CD4-positive, alpha-beta T cell treated with Interleukin-12 subunit alpha and Interleukin-12 subunit beta, for 1 hour (primary cell): ENCODE measurements at regions not wholly inside any gene's neighbourhood (a gene's known extent, or its start where the extent isn't known, plus 50 kb on each side); places are given as distances from the start of the nearest gene placed in this dataset.
"Not testable (repeated sequence)": the region's sequence is repeated elsewhere in the genome, so short reads cannot be mapped to it uniquely, and the experiment has no call there.

Experiments used
- DNase-seq: peaks from one replicate; pipeline ENCODE4 v3.0.0-alpha.2; 2020

DNA sequence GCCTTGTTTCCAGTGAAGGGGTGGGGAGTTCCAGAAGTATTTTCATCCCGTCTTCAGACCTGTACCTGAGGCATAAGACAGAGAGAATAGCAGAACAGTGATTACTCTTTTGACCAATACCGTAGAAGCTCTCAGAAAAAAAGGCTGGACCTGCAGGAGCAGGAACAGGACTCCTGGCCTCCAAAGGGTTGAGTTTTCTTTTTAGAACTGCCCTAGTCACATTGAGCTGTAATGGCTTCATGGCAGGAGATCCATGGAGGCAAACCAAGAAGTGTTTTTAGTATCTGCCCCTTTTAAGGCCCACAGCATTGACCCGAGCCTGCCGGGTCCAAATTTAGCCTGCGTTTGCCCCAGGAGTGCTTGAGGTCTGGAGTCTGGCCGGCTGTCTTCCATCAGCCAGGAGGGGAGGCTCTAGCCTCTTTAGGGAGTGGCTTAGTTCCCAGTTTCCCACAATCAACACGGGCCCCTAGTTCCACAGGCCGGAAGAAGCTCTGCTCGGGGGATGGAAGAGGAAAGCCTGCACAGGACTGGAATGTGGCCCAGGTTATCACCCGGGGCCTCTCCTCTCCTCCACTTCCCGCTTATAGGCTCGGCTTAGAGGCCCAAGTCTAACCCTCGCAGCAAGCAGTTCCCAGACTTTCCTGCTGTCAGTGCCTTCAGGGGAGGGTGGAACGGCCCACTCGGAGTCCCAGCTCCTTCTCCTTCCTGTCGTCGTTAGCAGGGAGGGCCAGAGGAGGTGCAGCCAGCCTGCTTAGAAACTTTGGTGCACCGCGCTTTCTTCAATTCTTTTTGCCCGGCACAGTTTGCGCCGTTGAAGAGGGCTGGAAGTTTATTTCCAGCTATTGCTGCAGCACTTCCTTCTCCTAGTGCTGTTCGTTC lies 80.7 kb downstream of the C9orf152 start:
- DNase-seq = no peak

DNA sequence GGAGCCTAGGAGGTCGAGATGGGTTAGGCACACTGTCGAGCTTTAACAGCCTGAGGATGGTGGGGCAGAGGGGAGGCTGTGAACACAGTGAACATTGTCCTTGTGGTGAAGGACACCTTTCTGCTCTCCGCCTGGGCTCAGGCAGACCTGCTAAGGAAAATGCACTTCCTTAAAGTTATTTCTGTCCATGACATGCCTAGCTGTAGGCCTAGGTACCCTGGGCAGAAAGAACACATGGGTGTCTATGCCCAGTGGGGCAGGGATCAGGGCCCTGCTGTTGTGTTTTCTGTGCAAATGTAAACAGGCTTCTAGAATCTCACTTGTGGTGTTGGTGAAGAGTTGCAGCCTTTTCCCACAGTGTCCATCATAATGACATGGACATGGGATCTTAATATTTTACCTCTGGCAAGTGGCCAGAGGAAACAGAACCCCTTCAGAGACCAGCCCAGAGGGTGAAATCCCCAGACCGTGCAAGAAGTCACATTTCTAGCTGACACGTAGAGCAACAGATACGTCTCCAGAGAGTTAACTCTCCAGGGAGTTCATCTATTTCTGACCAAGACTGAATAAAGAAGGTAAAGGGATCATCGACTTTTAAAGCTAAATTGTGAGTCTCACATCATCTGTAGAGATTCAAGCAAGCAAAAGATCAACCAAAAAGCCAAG lies 79.2 kb downstream of the C9orf152 start:
- DNase-seq = no peak

DNA sequence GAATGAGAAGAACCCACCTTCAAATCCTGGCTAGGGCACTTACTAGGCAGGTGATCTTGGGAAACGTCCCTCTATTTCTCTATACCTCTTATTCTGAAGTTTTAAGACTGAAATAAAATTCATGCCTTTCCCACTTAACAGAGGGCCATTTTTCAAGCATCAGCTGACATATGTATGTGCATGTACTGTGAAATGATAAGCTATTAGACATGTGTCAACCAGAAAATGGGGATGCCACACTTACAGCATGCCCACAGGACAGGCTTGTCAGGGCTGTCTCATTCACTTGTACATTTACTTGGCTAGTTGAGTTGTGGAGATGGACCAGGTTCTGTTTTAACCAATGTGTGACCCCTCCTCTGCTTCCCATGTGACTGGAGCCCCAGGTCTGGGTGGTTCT lies 78.5 kb downstream of the C9orf152 start:
- no peak for DNase-seq

DNA sequence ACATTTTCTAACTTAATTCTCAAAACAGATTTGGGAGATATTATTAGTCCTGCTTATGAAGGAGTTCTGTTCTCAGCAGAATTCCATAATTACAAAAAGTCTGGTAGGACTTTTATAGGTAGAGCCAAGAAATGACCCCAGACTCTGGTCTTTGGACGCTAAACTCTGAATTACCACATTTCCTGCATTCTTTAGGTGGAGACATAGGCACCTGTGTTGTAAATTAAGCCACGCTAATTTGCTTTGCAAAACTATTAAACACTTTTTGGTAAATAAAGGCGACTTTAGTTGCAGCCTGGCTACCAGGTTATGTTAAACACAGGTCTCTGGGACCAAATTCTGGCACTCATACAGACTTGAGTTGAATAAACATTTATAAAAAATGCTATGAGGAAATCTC lies 77.7 kb downstream of the C9orf152 start:
- no peak for DNase-seq

DNA sequence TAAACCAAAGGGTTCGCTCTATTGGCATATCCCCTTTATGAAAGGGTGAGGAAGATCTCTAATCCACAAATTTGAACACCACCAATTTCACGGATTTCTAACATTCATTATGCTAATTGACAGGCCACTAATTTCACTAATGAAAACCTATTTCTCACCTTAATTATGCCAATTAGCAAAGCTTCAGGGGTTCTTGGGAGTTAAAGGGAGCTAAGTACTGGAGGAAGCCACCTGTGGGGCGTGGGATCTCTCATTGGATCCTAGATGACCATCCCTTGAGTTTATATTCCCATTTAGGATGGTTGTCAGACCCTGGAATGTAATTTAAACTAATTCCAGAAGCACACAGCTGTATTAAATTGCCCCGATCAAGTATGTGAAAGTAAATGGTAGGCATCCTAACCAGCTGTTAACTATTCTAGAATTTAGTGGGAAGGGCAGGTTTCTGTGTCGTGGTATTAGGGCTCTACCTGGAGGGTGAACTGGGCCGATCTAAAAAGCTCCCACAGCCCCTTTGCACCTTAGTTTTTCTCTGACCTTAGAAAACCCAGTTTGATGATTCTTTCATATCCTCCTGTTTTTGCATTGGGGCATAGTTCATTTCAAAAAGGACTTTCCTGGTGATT lies 77.1 kb downstream of the C9orf152 start:
- DNase-seq = no peak

DNA sequence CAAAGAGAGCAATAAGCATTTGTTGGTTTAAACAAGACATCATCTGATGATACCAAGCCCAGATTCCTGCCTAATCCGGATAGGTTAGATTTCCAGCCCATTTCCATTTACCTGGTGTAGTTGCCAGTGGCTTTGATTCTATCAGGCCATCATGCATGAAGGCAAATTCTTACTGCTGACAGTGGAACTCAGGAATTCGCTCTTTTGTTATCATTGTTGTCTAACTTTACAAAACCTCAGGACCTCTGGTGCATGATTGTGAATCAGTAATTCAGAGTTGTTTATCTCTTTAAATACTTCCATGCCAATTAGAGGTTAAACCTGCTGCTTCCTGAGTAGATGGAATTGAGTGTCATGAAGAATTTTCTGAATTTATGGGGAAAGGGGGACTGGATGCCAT lies 76.5 kb downstream of the C9orf152 start:
- no peak for DNase-seq

DNA sequence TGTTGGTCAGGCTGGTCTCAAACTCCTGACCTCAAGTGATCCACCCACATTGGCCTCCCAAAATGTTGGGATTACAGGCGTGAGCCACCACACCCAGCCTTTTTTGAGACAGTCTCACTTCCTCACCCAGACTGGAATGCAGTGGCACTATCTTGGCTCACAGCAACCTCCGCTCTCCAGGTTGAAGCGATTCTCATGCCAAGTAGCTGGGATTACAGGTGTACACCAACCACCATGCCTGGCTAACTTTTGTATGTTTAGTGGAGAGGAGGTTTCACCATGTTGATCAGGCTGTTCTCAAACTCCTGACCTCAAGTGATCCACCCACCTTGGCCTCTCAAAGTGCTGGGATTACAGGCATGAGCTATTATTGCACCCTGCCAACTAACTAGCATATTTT lies 75.4 kb downstream of the C9orf152 start:
- not testable (repeated sequence) for DNase-seq

DNA sequence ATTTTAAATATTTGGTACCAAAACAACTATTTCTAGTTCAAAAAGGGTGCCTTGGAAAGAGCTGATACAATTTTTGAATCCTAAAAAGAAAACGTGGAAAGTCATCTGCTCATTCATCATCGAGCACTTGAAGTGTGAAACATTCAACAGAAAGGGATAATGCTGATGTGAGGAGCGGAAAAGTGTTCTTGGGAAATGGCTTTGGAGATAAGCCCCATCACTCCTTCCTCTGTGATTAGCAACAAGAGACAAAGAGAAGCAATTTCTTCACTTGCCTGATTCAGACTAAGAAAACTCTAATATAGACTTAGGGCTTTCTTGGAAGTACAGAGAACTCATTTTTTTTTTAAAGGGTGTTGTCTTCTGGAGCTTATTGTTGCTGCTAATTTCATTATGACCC lies 74.9 kb downstream of the C9orf152 start:
- no peak for DNase-seq

DNA sequence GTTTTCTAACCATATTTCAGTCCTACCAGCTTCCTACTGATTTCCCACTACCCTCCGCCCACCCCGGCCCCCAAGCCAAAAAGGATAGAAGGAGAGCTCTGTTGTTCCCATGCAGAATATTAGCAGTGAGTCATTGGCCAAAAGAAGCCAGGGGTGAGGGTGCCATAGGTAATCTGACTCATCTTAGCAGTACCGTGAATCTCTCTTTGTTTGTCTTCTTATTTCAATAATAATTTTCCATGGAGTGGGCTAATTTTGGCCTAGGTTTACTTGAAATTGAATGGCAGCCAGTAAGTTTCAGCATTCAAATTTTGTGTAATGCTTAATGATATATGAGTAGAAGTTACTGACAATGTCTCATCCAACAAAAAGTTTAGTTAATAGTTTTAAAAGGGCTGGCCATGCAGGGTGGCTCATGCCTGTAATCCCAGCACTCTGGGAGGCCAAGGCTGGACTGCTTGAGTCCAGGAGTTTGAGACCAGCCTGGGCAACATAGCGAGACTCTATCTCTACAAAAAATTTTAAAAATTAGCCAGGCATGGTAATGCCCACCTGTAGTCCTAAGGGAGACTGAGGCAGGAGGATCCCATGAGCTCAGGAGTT lies 74.2 kb downstream of the C9orf152 start:
- DNase-seq = no peak

DNA sequence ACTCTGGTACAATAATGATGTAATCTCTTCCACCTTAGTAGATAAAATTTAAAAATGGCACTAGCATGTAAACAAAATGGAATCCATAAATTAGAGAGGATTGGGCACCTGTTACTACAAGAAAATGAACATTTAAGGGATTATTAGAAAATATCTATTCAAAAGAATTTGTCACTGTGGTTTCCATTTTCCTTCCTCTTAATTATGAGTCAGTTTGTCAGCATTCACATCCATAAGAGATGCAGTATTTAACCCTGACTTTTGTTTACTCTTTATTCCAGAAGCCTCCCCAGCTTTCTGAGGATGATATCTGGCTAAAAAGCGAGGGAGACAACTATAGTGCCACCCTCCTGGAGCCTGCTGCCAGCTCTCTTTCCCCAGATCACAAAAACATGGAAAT lies 72.1 kb downstream of the C9orf152 start:
- no peak for DNase-seq

DNA sequence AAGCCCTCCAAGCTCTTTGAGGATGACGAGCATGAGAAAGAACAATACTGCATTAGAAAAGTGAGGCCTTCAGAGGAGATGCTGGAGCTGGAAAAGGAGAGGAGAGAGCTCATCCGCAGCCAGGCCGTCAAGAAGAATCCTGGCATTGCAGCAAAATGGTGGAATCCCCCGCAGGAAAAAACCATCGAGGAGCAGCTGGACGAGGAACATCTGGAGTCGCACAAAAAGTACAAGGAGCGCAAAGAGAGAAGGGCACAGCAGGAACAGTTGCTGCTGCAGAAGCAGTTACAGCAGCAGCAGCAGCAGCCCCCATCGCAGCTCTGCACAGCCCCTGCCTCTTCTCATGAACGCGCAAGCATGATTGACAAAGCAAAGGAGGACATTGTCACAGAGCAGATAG lies 71.2 kb downstream of the C9orf152 start:
- DNase-seq = no peak

DNA sequence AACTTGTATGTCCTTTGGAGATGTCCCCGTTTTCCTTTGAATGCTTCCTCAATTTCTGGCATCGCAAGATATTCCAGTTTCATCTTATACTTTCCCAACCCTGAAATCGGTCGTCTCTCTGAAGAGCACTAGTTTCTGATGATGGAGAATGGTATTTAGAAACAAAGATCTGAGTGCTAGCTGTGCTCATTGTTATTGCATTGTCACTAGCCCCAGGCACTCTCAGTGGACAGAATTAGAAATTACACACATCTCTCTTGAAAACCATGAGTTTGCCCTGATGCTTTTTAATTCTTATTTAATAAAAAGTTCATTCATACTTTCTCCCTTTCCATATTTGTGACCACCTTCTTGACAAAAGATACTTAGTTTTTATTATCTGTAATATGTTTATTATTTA lies 67.7 kb downstream of the C9orf152 start:
- no peak for DNase-seq

DNA sequence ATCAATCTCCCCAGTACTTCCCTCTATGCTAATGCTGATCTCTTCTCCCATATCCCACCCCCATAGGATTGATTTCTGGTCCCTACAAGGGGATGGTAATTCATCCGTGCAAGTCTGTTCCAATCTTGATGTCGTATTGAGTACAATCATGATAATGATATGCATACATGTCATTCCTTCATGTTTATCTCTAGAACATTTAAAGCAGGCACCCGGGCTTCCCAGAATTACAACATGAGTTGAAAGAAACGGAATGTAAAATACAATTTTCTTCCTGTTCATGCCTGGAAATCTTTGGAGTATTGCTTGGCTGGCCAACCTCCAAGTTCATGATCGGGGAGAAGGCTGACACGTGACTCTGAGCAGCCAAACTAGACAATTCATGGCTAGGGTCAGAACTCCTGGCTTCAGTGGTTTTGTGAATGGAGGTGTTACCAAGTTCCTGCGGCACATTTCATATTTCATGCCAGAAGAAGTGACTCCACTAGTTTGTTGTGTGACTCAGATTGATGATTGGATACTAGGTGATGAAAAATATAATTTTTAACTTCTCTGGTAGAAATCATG lies 66.6 kb downstream of the C9orf152 start:
- DNase-seq = no peak

DNA sequence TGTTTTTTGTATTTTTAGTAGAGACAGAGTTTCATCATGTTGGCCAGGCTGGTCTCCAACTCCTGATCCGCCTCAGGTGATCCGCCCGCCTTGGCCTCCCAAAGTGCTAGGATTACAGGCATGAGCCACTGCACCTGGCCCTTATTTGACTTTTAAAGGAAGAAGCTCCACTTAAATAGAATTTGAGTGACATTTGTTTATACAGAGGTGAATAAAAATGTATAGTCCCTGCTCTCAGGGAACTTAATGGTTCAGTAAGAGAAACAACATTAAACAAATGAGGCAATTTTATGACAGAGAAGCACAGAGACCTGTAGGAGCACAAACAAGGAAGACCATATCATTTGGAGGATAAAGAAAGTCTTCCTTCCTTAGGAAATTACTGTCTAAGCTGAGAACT lies 65.7 kb downstream of the C9orf152 start:
- no peak for DNase-seq

DNA sequence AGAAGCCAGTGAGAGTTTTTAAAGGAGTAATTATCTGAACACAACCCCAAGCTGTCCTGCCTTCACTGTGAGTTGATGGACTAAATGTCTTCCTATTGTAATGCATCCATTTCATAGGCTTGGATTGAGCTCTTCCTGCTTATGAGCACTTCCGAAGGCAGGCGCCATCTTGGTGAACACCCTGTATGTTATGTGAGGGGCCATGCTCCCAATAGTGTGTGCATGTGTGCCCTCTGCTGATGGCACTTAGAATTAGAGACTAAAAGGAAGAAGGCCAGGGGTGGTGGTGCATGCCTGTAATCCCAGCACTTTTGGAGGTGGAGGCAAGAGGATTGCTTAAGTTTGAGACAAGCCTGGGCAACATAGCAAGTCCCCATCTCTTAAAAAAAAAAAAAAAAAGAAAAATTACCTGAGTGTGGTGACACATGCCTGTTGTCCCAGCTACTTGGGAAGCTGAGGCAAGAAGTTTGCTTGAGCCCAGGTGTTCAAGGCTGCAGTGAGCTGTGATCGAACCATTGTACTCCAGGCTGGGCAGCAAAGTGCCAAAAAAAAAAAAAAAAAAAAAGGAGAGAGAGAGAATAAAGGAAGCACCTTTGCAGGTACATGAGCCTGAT lies 65.0 kb downstream of the C9orf152 start:
- no peak for DNase-seq

DNA sequence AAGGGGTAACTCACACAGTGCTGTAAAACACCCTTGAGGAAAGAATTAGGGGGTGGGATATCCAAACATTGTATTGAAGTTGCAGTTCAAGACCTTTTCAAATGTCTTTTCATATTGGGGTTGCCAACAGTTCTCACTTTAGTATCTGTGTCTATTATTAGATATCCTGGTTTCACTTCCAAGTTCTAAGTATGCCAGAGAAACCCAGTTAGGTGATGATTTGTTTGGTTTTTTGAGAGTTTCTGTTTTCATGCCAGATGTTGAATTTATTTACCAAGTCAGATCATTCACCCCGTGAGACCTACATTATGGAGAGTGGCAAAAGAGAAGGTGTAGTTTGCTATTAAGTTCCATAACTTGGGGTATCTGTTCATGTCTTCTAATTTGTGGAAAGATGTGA lies 64.5 kb downstream of the C9orf152 start:
- DNase-seq = no peak

DNA sequence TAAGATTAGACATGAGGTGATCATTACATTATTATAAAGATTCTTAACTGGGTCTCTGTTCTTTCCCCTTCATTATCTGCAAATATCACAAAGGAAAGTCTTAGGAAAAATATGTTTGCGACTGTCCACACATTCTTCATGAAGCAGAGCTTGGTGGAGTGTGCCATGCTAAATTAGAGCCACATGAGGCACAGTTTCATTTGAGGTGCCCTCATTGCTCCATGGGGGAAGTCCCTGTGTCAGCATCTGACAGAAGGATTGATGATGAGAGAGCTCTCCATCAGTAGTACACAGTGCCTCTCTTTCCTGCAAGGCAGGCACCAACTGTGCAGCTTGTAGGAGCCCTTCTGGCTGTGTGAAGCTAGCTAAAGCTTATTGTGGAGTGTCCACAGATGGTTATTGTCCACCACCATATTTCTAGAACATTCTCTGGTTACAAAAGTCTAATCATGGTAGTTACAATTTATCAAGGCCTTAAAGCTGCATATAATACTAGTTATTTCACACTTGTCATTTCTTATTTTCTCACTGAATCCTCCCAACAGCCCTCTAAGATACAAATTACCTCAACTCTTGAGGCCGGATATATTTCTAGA lies 63.9 kb downstream of the C9orf152 start:
- peak; percentile 39 for DNase-seq

DNA sequence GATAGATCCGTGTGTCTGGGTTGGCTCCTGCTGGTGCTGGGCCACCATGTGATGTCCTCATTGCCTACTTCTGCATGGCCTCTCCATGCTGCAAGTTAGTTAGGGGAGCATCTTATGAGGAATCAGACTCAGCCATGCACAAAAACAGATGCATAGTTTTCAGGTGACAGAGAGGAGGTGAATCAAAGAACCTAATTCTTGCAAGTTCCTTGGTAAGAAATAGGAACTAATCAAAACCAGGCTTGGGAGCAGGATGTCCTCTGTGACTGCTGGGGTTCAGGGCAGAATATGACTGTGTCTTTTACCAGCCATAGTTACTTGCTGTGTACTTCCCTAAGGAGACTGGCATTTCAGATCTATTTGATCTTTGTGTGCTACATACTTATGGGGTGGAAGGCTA lies 61.6 kb downstream of the C9orf152 start:
- no peak for DNase-seq

DNA sequence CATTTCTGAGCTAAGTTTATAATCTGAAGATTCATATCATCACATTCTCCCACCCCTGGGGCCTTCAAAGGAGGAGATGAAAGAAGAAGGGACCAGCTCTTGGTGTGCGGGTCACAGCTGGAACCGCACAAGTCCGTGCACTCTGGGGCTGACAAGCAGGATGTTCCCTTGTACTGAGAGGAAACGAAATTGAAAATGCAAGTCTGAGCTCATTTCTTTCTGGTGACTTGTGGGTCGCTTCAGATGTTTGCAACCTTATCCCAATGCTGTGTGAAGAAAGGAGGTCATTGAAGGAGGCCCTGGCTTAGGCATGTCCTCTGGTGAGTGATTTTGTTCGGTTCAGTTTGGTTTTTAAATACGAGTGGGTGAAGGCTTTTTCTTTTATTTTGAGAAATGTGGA lies 59.6 kb downstream of the C9orf152 start:
- peak; percentile 50 for DNase-seq

DNA sequence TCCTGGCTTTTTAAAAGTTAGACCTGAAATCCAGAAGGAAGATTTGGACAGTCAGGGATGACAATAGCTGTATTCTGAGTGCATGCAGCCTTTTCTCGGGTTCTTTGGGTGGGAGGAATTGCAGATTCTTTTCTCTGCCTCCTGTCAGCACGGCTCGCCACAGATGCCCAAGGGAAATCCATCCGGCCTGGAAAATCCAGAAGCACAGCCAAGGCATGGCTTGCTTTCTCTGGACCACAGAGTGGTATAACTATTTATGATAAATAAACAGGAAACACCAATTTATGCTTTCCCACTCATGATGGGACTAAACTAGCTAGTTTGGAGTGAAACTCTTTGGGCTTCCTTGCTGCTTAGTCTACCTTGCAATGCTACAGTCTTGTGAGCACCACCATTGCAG lies 59.1 kb downstream of the C9orf152 start:
- no peak for DNase-seq
